ENCODE measurements at regions not wholly inside any gene's neighbourhood (a gene's known extent, or its start where the extent isn't known, plus 50 kb on each side); places are given as distances from the start of the nearest gene placed in this dataset.

- Histone ChIP-seq H3K9me3 (ENCODE audit: low read depth, low read length) (peaks cover 4% of the 10 kb centered on the region), H2AFZ (ENCODE audit: low read length) (no peak overlapping the region), H3K27ac (ENCODE audit: low read depth, low read length) (no peak overlapping the region), H3K4me2 (ENCODE audit: insufficient read depth, low read length) (no peak overlapping the region), H4K20me1 (ENCODE audit: insufficient read depth, low read length) (no peaks in the 10 kb centered on the region), H3K4me1 (ENCODE audit: insufficient read depth, low read length) (no peaks in the 10 kb centered on the region), H3K27me3 (ENCODE audit: insufficient read depth, low read length) (peaks cover 25% of the 10 kb centered on the region), H3K4me3 (ENCODE audit: insufficient read depth, low read length) (no peak overlapping the region), H3K79me2 (ENCODE audit: insufficient read depth, low read length) (no peaks in the 10 kb centered on the region), H3K36me3 (ENCODE audit: insufficient read depth, low read length) (no peaks in the 10 kb centered on the region)
- no peak for TF ChIP-seq CTCF (IDR thresholded peaks at IDR 0.05; ENCODE audit: extremely low read depth, low read depth, low read length)
- no peak for DNase-seq (ENCODE audit: insufficient read length, low spot score, missing footprints)
Measured at GRCh38 chr1:22369294-22370189, 82.1 kb upstream of the ZBTB40 start.

GRCh38 chr1:22370190-22370498 lies 81.5 kb upstream of the ZBTB40 start:
- no peak overlapping the region for H2AFZ ChIP-seq (ENCODE audit: low read length)
- H3K9me3 ChIP-seq (ENCODE audit: low read depth, low read length), result peaks cover 4% of the 10 kb centered on the region
- H3K4me2 ChIP-seq (ENCODE audit: insufficient read depth, low read length), result no peak overlapping the region
- DNase-seq (ENCODE audit: insufficient read length, low spot score, missing footprints), result no peak
- no peaks in the 10 kb centered on the region for H3K36me3 ChIP-seq (ENCODE audit: insufficient read depth, low read length)
- H3K4me3 ChIP-seq (ENCODE audit: insufficient read depth, low read length), result no peak overlapping the region
- no peaks in the 10 kb centered on the region for H3K4me1 ChIP-seq (ENCODE audit: insufficient read depth, low read length)
- H3K79me2 ChIP-seq (ENCODE audit: insufficient read depth, low read length), result no peaks in the 10 kb centered on the region
- peaks cover 25% of the 10 kb centered on the region for H3K27me3 ChIP-seq (ENCODE audit: insufficient read depth, low read length)
- no peak overlapping the region for H3K27ac ChIP-seq (ENCODE audit: low read depth, low read length)
- H4K20me1 ChIP-seq (ENCODE audit: insufficient read depth, low read length), result no peaks in the 10 kb centered on the region
- TF ChIP-seq CTCF (IDR thresholded peaks at IDR 0.05; ENCODE audit: extremely low read depth, low read depth, low read length), result no peak

GRCh38 chr1:22371408-22371807 lies 80.2 kb upstream of the ZBTB40 start:
- Histone ChIP-seq H3K27me3 (ENCODE audit: insufficient read depth, low read length) (peaks cover 21% of the 10 kb centered on the region), H3K27ac (ENCODE audit: low read depth, low read length) (no peak overlapping the region)

More at GRCh38 chr1:22371408-22371807, 80.2 kb upstream of the ZBTB40 start:
- Histone ChIP-seq H2AFZ (ENCODE audit: low read length) (no peak overlapping the region), H4K20me1 (ENCODE audit: insufficient read depth, low read length) (no peaks in the 10 kb centered on the region), H3K79me2 (ENCODE audit: insufficient read depth, low read length) (no peaks in the 10 kb centered on the region), H3K4me2 (ENCODE audit: insufficient read depth, low read length) (no peak overlapping the region), H3K9me3 (ENCODE audit: low read depth, low read length) (peaks cover 4% of the 10 kb centered on the region), H3K36me3 (ENCODE audit: insufficient read depth, low read length) (no peaks in the 10 kb centered on the region), H3K4me3 (ENCODE audit: insufficient read depth, low read length) (no peak overlapping the region), H3K4me1 (ENCODE audit: insufficient read depth, low read length) (no peaks in the 10 kb centered on the region)
- DNase-seq (ENCODE audit: insufficient read length, low spot score, missing footprints), result no peak
- no peak for TF ChIP-seq CTCF (IDR thresholded peaks at IDR 0.05; ENCODE audit: extremely low read depth, low read depth, low read length)

All from osteoblast (primary cell).